Urinary bladder (tissue), 3 donors: ENCODE measurements at regions not wholly inside any gene's neighbourhood (a gene's known extent, or its start where the extent isn't known, plus 50 kb on each side); places are given as distances from the start of the nearest gene placed in this dataset.

Experiments used
- DNase-seq: peaks from one replicate; pipeline ENCODE4 v3.0.0-alpha.2; 2015; ENCODE audit errors: extremely low spot score
- H3K27ac ChIP-seq: one replicate; pipeline ENCODE4 v1.5.1; 2013; ENCODE audit warnings: low read depth, mild to moderate bottlenecking, moderate library complexity
- H3K36me3 ChIP-seq: one replicate; pipeline ENCODE4 v1.6.1; 2013; ENCODE audit warnings: mild to moderate bottlenecking, moderate library complexity; ENCODE audit not compliant: insufficient read depth
- H3K4me1 ChIP-seq: one replicate; pipeline ENCODE4 v1.6.1; 2013; ENCODE audit warnings: mild to moderate bottlenecking, moderate library complexity; ENCODE audit not compliant: insufficient read depth
- H3K4me3 ChIP-seq: one replicate; pipeline ENCODE4 v1.5.1; 2013; ENCODE audit warnings: low read depth, low read length
- WGBS: extraction: QIAGEN DNeasy Blood & Tissue Kit; methylation state at CpG from one replicate; pipeline ENCODE4 v1.1.7; 2013; 5-methylcytosine and 5-hydroxymethylcytosine counted together
- donor health status: healthy with polysubstance abuse.
- donor health status: healthy.

GRCh38 chr9:19967216-19967887 is 178.5 kb upstream of the SLC24A2 start:
- DNase-seq: no peak
- WGBS: 79% methylated on average over 1 of the region's 1 CpG

GRCh38 chr9:19965336-19965735 is 176.5 kb upstream of the SLC24A2 start:
- Histone ChIP-seq H3K27ac (no peak overlapping the region), H3K4me1 (no peaks in the 10 kb centered on the region), H3K4me3 (no peak overlapping the region), H3K36me3 (no peaks in the 10 kb centered on the region)
- 60% methylated on average over 4 of the region's 4 CpGs for WGBS
- no peak for DNase-seq

More at GRCh38 chr9:19967216-19967887, 178.5 kb upstream of the SLC24A2 start:
- Histone ChIP-seq H3K36me3 (no peaks in the 10 kb centered on the region), H3K4me3 (no peak overlapping the region), H3K27ac (no peak overlapping the region), H3K4me1 (no peaks in the 10 kb centered on the region)

DNA sequence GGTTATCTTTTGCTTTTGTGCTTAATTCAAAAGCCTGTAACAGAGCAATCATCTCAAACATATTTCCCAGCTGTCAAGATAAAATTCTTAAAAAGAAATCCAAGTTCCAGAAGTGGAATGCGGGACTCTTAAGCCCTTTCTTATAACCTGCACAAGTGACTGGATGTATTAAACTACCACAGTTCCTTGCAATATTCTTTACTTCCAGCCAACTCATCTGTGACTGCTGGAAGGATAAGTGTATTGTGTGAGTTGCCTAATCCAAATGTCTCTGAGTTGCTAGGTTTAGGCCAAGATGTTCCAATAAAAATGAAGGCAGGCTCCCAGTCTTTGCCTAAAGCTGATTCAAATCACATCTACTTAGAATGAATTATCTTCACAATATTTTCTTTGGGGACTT is 159.2 kb upstream of the SLC24A2 start:
- peak; percentile 62 for DNase-seq
- Histone ChIP-seq H3K27ac (no peak overlapping the region), H3K4me3 (no peak overlapping the region), H3K36me3 (no peaks in the 10 kb centered on the region), H3K4me1 (no peaks in the 10 kb centered on the region)
- 34% methylated on average over 1 of the region's 1 CpG for WGBS

- no peaks in the 10 kb centered on the region for H3K36me3 ChIP-seq
- no peak overlapping the region for H3K27ac ChIP-seq
- DNase-seq: no peak
- H3K4me3 ChIP-seq: no peak overlapping the region
- 52% methylated on average over 4 of the region's 4 CpGs for WGBS
- no peaks in the 10 kb centered on the region for H3K4me1 ChIP-seq
These were observed 157.7 kb upstream of the SLC24A2 start for GRCh38 chr9:19946441-19947109.

DNA sequence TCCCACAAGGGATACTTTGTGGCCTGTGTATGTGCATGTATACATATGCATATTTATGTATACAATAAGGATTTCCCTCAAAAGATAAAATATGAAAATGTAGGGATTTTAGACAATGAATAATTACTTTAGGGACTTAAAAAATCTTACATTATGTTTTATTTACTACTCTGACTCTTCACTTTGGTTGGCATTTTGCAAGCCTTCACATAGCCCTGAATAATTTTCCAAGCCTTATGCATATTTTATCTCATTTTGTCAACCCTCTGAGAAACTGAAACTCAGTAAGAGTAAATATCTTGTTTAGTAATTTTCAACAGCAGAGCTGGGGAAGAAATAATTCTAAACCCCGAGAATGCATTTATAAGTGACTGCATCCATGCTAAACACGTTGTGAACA is 153.0 kb upstream of the SLC24A2 start:
- WGBS: 62% methylated on average over 2 of the region's 2 CpGs

GRCh38 chr9:19940811-19941535 is 152.1 kb upstream of the SLC24A2 start:
- no peak overlapping the region for H3K4me3 ChIP-seq
- WGBS: 48% methylated on average over 2 of the region's 2 CpGs
- H3K4me1 ChIP-seq: no peaks in the 10 kb centered on the region
- no peaks in the 10 kb centered on the region for H3K36me3 ChIP-seq
- H3K27ac ChIP-seq: no peak overlapping the region
- DNase-seq: peak; percentile 33

More for the DNA sequence above, 153.0 kb upstream of the SLC24A2 start:
- H3K4me1 ChIP-seq: no peaks in the 10 kb centered on the region
- no peak for DNase-seq
- H3K27ac ChIP-seq: no peak overlapping the region
- H3K4me3 ChIP-seq: no peak overlapping the region
- H3K36me3 ChIP-seq: no peaks in the 10 kb centered on the region

DNA sequence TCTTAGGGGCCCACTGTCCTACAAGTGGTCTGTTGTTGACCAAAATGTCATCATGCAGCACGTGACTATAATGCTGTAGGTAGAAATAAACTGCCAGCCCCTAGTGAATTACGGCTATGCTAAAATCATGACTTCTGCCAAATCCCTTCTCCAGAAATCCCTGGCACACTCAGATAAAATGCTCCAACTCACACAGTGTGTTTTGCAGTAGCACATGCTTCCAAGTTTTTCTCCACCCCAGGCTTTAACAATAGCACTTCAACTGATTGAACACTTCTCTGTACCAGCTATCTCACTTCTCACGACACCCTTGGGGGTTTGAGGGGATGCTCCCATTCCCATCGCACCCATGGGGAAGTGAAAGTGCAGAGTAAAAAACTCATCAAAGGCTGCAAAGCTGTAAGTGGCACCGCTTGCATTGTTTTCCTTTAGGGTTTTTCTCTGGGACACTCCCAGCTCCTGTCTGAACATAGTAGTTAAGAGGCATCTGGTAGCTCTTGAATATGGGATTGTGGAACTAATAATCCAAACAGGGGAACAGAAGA is 151.0 kb upstream of the SLC24A2 start:
- Histone ChIP-seq H3K27ac (no peak overlapping the region), H3K36me3 (no peaks in the 10 kb centered on the region), H3K4me3 (no peak overlapping the region), H3K4me1 (no peaks in the 10 kb centered on the region)
- no peak for DNase-seq
- WGBS: 41% methylated on average over 5 of the region's 5 CpGs

DNA sequence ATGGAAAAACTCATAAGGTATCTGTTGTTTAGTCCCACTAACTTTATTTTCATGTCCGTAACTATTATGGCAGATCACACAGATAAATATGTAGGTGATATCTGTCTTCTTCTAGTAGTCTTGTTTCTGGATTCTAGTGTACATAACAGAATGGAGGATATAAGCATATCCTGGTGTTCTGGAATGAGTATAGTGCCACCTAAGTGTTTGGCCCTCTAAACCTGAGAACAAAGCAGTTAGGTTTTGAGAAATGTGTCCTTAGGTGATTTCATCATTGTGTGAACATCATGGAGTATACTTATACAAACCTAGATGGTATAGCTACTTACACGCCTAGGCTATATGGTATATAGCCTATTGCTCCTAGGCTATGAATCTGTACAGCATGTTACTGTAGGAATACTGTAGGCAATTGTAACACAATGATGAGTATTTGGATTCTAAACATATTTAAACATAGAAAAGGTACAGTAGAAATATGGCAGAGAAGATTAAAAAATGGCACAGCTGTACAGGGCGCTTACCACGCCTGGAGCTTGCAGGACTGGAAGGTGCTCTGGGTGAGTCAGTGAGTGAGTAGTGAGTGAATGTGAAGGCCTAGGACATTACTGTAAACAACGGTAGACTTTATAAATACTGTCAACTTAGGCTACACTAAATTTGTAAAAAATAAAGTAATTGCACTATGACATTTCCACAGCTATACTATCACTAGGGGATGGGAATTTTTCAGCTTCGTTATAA is 150.3 kb upstream of the SLC24A2 start:
- Histone ChIP-seq H3K4me1 (no peaks in the 10 kb centered on the region), H3K4me3 (no peak overlapping the region), H3K36me3 (no peaks in the 10 kb centered on the region), H3K27ac (no peak overlapping the region)
- 75% methylated on average over 6 of the region's 6 CpGs for WGBS
- no peak for DNase-seq

DNA sequence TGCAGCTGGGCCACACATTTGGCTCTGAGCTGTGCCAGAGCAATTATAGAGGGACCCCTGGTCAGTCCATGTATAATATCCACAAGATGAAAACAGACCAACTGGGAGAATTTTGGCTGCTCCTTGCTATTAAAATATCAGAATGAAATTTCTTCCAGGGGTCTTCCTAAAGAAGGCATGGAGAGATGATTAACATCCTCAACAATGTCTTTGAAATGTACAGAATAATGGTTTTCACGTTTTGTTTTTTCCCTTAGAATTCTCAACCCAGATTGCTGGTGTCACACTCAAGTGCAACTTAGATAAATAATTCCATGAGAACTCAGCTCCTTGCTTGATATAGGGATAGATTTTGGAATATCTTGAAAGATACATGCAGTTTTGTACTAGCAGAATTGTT is 148.3 kb upstream of the SLC24A2 start:
- H3K4me3 ChIP-seq: no peak overlapping the region
- 83% methylated on average over 1 of the region's 1 CpG for WGBS
- H3K27ac ChIP-seq: no peak overlapping the region
- H3K36me3 ChIP-seq: no peaks in the 10 kb centered on the region
- no peaks in the 10 kb centered on the region for H3K4me1 ChIP-seq
- DNase-seq: no peak

GRCh38 chr9:19936598-19936997 is 147.8 kb upstream of the SLC24A2 start:
- H3K27ac ChIP-seq: no peak overlapping the region
- no peaks in the 10 kb centered on the region for H3K36me3 ChIP-seq
- no peak overlapping the region for H3K4me3 ChIP-seq
- no peaks in the 10 kb centered on the region for H3K4me1 ChIP-seq
- DNase-seq: no peak
- WGBS: 2% methylated on average over 1 of the region's 1 CpG

DNA sequence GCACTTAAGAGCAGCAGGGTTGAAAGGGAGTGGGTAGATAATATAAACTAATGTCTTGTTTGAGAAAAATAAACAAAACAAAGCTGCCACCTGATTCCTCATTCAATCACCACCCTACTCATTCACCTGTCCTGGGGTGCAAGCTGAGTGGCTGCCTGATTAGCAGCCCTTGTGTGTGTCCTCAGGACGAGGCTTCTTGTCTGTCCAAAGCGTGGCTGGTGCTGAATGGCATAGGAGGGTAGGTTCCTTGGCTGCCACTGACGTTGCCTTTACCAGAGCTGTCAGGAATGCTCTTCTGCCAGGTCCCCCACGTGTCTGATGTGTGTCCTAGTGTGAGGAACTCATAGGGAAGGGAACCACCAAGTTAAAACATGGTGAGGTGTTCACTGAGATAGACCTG is 146.6 kb upstream of the SLC24A2 start:
- 97% methylated on average over 4 of the region's 4 CpGs for WGBS
- Histone ChIP-seq H3K36me3 (no peaks in the 10 kb centered on the region), H3K4me3 (no peak overlapping the region), H3K27ac (no peak overlapping the region), H3K4me1 (no peaks in the 10 kb centered on the region)
- DNase-seq: no peak

- no peaks in the 10 kb centered on the region for H3K4me1 ChIP-seq
- DNase-seq: no peak
- H3K27ac ChIP-seq: no peak overlapping the region
- WGBS: 13% methylated on average over 41 of the region's 41 CpGs
- H3K36me3 ChIP-seq: no peaks in the 10 kb centered on the region
- peak overlapping the region; percentile 26 for H3K4me3 ChIP-seq
These were observed 145.5 kb upstream of the SLC24A2 start for GRCh38 chr9:19934301-19934871.
